ENCODE measurements at regions not wholly inside any gene's neighbourhood (a gene's known extent, or its start where the extent isn't known, plus 50 kb on each side); places are given as distances from the start of the nearest gene placed in this dataset.
"Not testable (repeated sequence)": the region's sequence is repeated elsewhere in the genome, so short reads cannot be mapped to it uniquely, and the experiment has no call there.

DNA sequence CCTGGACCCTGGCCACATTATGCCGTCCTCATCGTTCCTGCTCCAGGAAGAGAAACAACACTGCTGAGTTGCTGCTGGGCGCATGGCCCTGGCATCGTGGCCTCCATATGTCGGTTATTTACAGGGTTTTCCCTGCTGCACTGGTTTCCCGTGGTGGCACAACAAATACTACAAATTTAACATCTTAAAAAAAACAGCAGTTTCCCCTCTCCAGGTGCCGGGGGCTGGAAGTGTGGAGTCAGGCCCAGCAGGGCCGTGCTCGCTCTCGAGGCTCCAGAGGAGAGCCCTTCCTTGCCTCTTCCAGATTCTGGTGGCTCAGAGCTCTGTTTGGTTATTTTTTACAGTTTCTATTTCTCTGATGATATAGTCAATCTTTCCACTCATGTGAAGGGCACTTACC, 777.8 kb upstream of the TPTE start:
- TF ChIP-seq POLR2A (IDR thresholded peaks at IDR 0.05; ENCODE audit: low read length); GATA1 (IDR thresholded peaks at IDR 0.05; ENCODE audit: low read depth, low read length): not testable (repeated sequence)
